IPS-NIHi11 (cell line): ENCODE measurements at regions not wholly inside any gene's neighbourhood (a gene's known extent, or its start where the extent isn't known, plus 50 kb on each side); places are given as distances from the start of the nearest gene placed in this dataset.
A peak's percentile ranks its signal among the peaks of the same experiment; 100 is the strongest.
"Not testable (repeated sequence)": the region's sequence is repeated elsewhere in the genome, so short reads cannot be mapped to it uniquely, and the experiment has no call there.

ENCODE experiments used
- DNase-seq: peaks from one replicate; pipeline ENCODE4 v3.0.0; 2012; ENCODE audit warnings: mixed read lengths, low spot score

GRCh38 chr4:149203256-149204001, 612.2 kb downstream of the IQCM start:
- DNase-seq, result no peak

- DNase-seq, result no peak
Measured at GRCh38 chr4:149202117-149202516, 613.5 kb downstream of the IQCM start.

- no peak for DNase-seq
Measured at GRCh38 chr4:149199594-149199993, 616.0 kb downstream of the IQCM start.

- DNase-seq, result no peak
Measured at GRCh38 chr4:149194061-149194460, 621.6 kb downstream of the IQCM start.

DNA sequence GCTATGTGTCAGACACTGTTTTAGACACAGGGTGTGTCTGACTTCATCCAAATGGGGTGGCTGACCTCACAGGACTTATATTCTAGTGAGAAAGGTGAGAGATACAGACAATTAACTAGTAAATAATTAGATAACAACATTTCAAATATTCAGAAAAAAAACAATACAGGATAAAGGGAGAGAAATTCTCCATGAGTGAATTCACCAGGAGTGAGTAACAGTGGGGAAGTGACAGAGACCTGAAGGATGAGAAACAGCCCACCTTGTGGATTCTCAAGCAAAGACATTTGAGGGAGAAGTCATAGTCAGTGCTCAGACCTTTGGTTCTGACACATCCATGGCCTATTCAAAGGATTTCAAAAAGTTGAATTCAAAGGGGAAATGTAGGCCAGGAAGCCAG, 627.9 kb downstream of the IQCM start:
- no peak for DNase-seq

- peak; percentile 19 for DNase-seq
Measured at GRCh38 chr4:149183638-149184037, 632.0 kb downstream of the IQCM start.

DNA sequence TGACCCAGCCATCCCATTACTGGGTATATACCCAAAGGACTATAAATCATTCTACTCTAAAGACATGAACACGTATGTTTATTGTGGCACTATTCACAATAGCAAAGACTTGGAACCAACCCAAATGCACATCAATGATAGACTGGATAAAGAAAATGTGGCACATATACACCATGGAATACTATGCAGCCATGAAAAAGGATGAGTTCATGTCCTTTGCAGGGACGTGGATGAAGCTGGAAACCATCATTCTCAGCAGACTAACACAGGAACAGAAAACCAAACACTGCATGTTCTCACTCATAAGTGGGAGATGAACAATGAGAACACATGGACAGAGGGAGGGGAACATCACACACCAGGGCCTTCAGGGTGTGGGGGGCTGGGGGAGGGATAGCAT, 634.2 kb downstream of the IQCM start:
- DNase-seq, result not testable (repeated sequence)

DNA sequence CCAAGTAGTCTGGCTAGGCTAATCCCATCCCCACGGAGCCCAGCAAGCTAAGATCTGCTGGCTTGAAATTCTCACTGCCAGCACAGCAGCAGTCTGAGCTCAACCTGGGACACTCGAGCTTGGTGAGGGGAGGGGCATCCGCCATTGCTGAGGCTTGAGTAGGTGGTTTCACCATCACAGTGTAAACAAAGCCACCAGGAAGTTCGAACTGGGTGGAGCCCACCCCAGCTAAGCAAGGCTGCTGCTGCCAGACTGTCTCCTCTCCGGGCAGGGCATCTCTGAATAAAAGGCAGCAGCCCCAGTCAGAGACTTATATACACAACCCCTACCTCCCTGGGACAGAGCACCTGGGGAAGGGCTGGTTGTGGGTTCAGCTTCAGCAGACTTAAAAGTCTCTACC, 639.6 kb downstream of the IQCM start:
- DNase-seq, result no peak

- no peak for DNase-seq
Measured at GRCh38 chr4:149175549-149175948, 640.1 kb downstream of the IQCM start.

DNA sequence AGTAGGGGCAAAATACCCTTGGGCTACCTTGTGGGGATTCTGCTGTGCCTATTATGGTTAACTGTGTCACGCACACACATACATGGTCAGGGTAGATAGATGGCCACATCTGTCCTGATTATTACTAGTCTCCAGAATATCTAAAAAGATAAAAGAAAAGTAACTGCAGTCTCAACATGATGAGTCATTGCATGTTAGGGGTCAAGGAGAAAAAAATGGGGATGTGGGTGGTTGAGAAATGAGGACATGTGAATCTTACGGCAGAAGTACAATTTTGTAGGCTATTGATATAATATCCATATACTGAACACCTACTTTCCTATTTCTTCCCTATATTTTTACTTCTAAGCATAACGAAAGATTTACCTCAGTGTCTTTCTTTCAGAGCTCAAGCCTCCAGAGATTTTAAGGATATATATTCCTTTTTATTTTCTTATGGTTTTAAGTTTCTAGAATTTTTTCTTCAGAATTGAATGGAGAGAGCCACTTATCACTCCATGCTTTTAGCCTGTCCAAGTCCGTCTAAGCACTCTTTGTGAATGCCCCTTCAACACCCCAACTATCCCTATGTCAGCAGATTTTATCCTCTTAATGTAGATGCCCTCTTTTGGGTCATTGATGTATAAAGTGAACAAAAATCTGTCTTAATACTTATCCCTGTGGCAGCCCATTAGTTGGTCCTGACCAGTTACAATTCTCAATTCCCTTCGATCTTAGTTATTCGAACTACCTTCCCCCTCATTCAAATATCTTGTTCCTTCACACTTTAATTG, 642.2 kb downstream of the IQCM start:
- DNase-seq, result no peak

GRCh38 chr4:149168645-149169044, 647.0 kb downstream of the IQCM start:
- no peak for DNase-seq

DNA sequence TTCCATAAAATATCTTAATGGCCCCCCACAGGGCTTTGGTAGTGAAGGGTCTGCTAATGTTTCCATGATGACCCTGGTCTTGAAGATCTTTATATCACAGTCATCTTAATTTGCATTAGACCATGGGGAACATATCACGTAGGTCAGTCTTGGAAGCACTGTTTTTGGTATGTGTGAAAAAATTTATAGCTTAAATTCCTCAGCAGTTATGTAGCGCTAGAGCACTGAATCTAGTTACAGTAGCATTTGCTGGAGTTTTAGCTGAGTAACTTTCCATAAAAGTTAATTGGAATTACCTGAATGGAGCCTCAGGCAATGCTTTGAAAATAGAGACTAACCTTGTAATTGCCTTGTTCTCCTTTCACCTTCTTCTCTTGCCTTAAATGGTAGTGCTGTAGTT, 648.8 kb downstream of the IQCM start:
- no peak for DNase-seq

GRCh38 chr4:149166365-149166764, 649.3 kb downstream of the IQCM start:
- DNase-seq, result no peak

- peak; percentile 53 for DNase-seq
Measured at GRCh38 chr4:149164282-149164681, 651.4 kb downstream of the IQCM start.

DNA sequence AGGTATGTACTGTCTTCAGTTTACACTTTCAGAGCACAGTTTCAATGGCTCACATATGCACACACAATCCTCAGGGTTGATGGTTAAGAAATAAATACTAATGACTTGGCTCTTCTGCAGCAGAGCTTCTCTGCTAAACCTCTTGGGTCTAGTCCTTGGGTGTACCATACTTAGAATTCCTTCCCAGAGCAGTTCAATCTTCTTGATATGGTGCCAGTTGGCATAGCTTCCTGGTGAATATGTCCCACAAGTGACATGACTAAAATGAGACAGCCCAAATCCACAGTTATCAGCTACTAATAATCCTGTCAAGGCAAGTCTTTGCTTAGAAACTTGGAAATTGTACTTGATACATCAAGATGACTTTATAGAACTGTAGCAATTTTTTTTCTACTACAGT, 654.4 kb downstream of the IQCM start:
- no peak for DNase-seq

DNA sequence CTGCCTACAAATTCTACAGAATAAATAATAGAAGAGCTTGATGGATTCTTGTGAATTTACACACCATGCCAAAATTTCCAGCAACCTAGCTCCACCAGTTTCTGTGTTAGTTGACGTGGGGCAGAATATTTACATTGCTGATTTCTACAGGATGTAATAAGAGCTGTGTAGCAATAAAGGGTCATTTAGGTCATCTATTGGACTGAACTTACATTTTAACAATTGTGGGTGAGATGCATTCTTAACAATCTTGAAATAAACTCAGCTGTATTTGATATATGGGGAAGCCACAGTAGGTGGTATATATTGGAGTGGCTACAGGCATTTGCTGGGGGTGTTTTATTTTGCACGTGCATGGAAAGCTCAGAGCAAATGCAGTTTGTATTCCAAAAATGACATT, 655.3 kb downstream of the IQCM start:
- DNase-seq, result no peak

DNA sequence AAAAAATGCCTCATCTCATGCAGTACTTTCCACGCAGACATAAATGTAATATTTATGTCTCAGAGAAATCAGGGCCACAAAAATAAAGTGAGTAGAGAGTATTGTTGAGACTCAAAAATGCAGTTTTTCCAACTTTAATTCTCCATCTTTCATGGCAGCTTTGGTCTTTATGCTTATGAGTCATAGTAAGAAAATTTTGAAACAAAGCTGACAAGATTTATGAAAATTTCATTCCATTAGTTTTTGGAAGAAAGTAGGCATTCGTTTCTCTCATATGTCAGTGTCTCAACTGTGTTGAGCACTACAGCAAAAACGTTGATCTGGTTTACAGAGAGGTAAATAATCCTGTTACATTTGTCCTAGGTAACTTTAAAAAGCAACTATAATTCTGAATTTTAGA, 656.8 kb downstream of the IQCM start:
- no peak for DNase-seq

DNA sequence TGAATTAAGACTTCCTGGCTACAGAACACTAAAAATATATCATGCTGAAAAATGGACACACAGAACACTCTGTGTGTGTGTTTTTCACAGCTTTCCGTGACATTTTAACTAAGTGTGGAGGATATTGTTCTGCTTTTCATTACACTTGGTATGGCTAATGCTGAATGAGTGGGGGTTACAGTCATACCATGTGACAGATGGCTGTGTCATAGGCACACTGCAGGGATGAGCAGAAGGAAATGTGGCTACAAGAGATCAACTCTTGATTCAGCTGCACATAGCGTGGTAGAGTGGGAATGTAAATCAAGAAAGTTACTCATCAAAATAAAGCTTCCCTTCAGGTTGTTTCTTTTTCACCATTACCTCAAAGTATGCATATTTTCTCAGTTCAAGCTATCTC, 669.8 kb downstream of the IQCM start:
- DNase-seq, result no peak

GRCh38 chr4:149144060-149144459, 671.6 kb downstream of the IQCM start:
- no peak for DNase-seq

GRCh38 chr4:149141391-149141790, 674.3 kb downstream of the IQCM start:
- DNase-seq, result no peak

DNA sequence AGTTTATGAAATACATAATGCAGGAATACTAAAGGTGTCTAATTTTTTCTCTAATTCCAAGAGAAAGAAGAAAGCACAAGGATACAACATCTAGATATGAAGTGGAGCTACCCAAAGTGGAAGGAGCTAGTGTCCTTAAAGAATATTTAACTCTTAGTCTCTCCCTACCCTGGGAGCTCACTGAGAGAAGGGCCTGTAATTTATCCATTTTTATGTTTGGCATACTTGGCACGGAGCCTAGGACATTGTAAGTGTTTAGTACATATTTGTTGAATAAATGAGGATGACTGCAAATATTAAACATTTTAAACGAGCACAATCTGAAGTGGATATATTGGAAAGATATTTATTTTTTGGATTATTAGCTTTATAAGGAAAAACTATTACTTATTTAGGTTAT, 674.8 kb downstream of the IQCM start:
- DNase-seq, result no peak

DNA sequence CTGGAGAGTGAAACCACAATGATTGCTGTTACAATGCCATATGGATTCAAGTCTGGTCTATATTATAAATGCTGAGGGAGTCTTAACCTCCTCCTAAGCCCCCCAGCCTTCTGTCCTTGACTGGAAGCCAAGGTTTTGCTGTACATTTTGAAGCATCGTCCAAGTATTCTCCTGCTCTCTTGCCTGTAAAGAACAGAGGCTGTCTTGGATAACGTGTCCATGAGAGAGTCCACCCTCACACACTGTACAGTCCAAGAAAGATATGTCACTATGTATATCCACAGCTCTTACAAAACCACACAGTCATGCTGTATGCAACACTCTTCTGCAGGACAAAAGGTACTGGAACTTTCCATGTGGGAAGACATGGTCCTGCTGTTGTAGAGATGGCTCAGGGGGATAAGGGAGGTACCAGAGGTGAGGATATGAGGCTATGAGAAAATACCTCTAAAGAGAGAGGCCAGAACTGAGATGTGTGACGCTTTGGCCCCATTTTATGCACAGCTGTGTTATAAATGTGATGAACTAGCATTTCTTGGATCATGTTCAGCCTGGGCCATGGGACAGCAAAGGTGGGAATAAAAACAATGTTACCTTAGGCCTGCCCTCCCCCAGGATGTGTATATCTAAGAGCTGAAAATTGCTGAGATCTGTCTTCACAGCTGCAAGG, 678.6 kb downstream of the IQCM start:
- DNase-seq, result no peak

- no peak for DNase-seq
Measured at GRCh38 chr4:149135062-149135461, 680.6 kb downstream of the IQCM start.
